ENCODE measurements at regions not wholly inside any gene's neighbourhood (a gene's known extent, or its start where the extent isn't known, plus 50 kb on each side); places are given as distances from the start of the nearest gene placed in this dataset.
"Not testable (repeated sequence)": the region's sequence is repeated elsewhere in the genome, so short reads cannot be mapped to it uniquely, and the experiment has no call there.

DNA sequence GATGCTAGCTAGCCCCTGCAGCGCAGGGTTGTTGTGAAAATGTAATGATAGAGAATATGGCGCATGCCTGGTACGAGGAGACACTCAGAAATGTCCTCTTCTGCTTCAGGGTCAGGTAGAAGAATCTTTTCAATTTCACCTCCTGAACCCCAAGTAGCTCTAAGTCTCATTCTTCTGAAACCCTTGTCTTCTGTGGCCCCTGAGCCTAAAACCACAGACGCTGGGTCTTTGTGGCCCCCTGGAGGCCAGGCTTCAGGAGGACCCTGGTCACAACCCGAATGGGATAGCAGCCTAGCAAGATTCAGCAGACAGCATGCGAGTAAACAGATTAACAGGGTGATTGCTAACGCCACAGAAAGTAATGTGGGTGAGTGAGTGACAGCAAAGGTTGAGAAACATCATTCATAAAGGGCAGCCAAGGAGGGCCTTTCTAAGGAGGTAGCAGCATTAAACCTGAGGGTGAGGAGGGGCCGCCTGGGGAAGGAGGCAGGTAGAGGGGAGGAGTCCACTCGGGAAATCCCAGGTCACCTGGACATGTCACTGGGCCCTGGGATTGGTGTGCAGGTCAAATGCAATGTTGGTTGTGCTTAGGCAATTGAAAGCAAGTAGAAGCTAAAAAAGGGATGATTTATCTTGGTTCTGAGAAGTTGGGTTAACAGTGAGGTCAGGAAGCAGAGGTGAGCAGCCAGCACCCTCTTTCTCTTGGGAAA is 82.2 kb downstream of the ARHGAP11B start:
- ATAC-seq (replicated peaks in 1 of 4); H3K27me3 Mint-ChIP-seq; H3K9me3 Mint-ChIP-seq; H3K27me3 ChIP-seq (replicated peaks in 1 of 2; ENCODE audit: control insufficient read depth in 2 of 2, extremely low read depth in 1 of 2, insufficient read depth in 2 of 2, low read length in 1 of 2); H3K27ac ChIP-seq (ENCODE audit: low read length); H3K4me3 ChIP-seq (ENCODE audit: control insufficient read depth in 1 of 2, extremely low read depth in 1 of 2, low read length in 1 of 2); DNase-seq; H3K9me3 ChIP-seq; H3K4me1 Mint-ChIP-seq; H3K4me3 Mint-ChIP-seq; CTCF ChIA-PET; H3K4me1 ChIP-seq (ENCODE audit: control insufficient read depth in 1 of 2, extremely low read depth in 1 of 2, insufficient read depth in 2 of 2, low read length in 2 of 2); H3K36me3 ChIP-seq (ENCODE audit: control insufficient read depth in 2 of 2, extremely low read depth in 1 of 2, insufficient read depth in 1 of 2, low read length in 1 of 2); POLR2A ChIA-PET; H3K36me3 Mint-ChIP-seq; H3K27ac Mint-ChIP-seq: not testable (repeated sequence)
- WGBS (ENCODE audit: insufficient coverage), result no CpG with 5 or more reads among the region's 9 CpGs

DNA sequence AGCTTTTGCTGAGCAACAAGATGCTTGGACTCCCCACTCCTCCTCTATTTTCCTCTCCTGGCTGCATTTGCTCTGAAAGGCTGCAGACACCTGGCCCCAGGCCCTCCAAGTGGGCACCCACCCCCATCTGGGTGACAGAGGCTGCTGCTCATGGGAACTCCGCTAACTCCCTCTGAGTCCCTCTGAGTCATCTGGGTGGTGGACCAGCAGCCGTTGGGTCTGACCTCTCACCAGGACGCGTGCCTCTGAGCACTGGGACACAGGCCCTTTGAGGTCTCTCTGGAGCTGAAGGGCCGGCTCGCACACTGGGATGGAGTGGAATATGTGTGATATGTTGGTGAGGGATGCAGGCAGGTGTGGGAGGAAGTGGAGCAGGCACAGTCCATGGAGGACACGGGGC is 82.9 kb downstream of the ARHGAP11B start:
- no CpG with 5 or more reads among the region's 7 CpGs for WGBS (ENCODE audit: insufficient coverage)
- POLR2A ChIA-PET; H3K4me1 Mint-ChIP-seq; DNase-seq; H3K4me3 ChIP-seq (ENCODE audit: control insufficient read depth in 1 of 2, extremely low read depth in 1 of 2, low read length in 1 of 2); ATAC-seq (replicated peaks in 1 of 4); H3K4me1 ChIP-seq (ENCODE audit: control insufficient read depth in 1 of 2, extremely low read depth in 1 of 2, insufficient read depth in 2 of 2, low read length in 2 of 2); H3K36me3 ChIP-seq (ENCODE audit: control insufficient read depth in 2 of 2, extremely low read depth in 1 of 2, insufficient read depth in 1 of 2, low read length in 1 of 2); CTCF ChIA-PET; H3K27me3 ChIP-seq (replicated peaks in 1 of 2; ENCODE audit: control insufficient read depth in 2 of 2, extremely low read depth in 1 of 2, insufficient read depth in 2 of 2, low read length in 1 of 2); H3K27ac ChIP-seq (ENCODE audit: low read length); H3K4me3 Mint-ChIP-seq; H3K27ac Mint-ChIP-seq; H3K27me3 Mint-ChIP-seq; H3K36me3 Mint-ChIP-seq; H3K9me3 ChIP-seq; H3K9me3 Mint-ChIP-seq: not testable (repeated sequence)

DNA sequence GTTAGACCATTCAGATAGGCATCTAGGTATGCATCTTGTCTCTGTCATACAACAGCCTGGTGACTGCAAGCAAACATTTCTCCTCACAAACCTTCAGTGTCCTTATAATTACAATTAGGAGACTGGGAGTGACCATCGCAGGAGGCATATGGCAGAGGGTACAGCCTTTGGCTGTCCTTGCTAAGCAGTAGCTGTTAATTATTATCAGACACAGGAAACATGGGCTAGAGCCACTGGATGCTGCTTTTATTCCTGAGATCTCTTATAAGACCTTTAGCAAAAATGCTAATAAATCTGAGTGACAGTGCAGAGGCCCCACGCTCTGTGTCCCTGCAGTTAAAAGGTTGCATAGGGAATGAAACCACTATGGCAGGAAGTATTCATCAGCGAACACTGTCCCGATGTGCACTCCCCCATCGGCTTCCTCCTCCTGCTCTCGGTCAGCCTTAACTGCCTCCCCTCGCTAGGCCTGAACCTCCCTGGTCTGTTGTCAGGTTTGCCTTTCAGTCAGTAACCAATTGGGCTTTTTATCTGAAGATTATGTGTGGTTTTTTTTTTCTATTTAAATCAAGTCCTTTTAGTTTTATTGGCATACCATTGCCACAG is 92.2 kb downstream of the ARHGAP11B start:
- H3K27ac ChIP-seq (ENCODE audit: low read length); H3K9me3 Mint-ChIP-seq; DNase-seq; H3K27me3 Mint-ChIP-seq; ATAC-seq (replicated peaks in 1 of 4); H3K27me3 ChIP-seq (replicated peaks in 1 of 2; ENCODE audit: control insufficient read depth in 2 of 2, extremely low read depth in 1 of 2, insufficient read depth in 2 of 2, low read length in 1 of 2); H3K4me3 Mint-ChIP-seq; H3K4me3 ChIP-seq (ENCODE audit: control insufficient read depth in 1 of 2, extremely low read depth in 1 of 2, low read length in 1 of 2); H3K27ac Mint-ChIP-seq; H3K9me3 ChIP-seq; POLR2A ChIA-PET; H3K4me1 ChIP-seq (ENCODE audit: control insufficient read depth in 1 of 2, extremely low read depth in 1 of 2, insufficient read depth in 2 of 2, low read length in 2 of 2); H3K36me3 ChIP-seq (ENCODE audit: control insufficient read depth in 2 of 2, extremely low read depth in 1 of 2, insufficient read depth in 1 of 2, low read length in 1 of 2); H3K4me1 Mint-ChIP-seq; CTCF ChIA-PET: not testable (repeated sequence)
- WGBS (ENCODE audit: insufficient coverage), result no CpG with 5 or more reads among the region's 7 CpGs
- H3K36me3 Mint-ChIP-seq, result peaks cover 12% of the 10 kb centered on the region

DNA sequence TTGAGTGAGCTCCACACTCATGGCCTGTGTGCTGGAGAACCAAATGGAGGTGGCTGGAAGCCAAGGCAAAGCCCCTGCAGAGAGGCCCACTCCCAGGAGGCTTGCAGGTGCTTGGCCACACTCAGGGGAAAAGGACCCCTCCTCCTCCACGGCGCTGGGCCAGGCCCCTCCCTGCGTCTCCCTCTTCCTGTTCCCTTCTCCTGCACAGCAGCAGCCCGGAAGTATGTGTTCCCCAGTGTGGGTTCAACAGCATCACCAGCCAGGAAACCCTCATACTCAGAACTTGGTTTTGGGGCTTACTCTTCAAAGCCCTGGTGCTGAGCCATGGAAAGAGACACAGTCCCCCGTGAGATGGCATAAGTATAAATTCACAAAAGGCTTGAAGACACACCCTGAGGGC is 93.4 kb downstream of the ARHGAP11B start:
- H3K36me3 Mint-ChIP-seq, result peaks cover 12% of the 10 kb centered on the region

DNA sequence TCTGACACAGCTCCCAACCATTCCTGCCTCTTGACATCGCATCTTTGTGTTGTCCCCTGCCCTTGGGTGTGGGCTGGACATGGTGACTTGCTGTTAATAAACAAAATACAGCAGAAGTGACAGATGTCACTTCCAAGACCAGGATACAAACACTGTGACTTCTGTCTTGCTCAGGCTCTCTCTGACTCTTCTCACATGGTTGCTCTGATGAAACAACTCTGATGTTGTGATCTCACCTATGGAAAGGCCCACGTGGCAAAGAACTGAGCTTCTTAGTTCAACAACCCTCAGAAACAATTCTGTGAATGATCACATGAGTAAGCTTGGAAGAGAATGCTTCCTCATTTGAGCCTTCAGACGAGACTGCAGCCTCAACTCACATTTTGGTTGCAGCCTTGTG is 94.9 kb downstream of the ARHGAP11B start:
- H3K27me3 ChIP-seq (replicated peaks in 1 of 2; ENCODE audit: control insufficient read depth in 2 of 2, extremely low read depth in 1 of 2, insufficient read depth in 2 of 2, low read length in 1 of 2); H3K36me3 ChIP-seq (ENCODE audit: control insufficient read depth in 2 of 2, extremely low read depth in 1 of 2, insufficient read depth in 1 of 2, low read length in 1 of 2); DNase-seq; ATAC-seq (replicated peaks in 1 of 4); H3K4me1 Mint-ChIP-seq; H3K27me3 Mint-ChIP-seq; H3K27ac ChIP-seq (ENCODE audit: low read length); H3K36me3 Mint-ChIP-seq; CTCF ChIA-PET; POLR2A ChIA-PET; H3K4me3 ChIP-seq (ENCODE audit: control insufficient read depth in 1 of 2, extremely low read depth in 1 of 2, low read length in 1 of 2); H3K9me3 Mint-ChIP-seq; H3K4me3 Mint-ChIP-seq; H3K9me3 ChIP-seq; H3K4me1 ChIP-seq (ENCODE audit: control insufficient read depth in 1 of 2, extremely low read depth in 1 of 2, insufficient read depth in 2 of 2, low read length in 2 of 2); H3K27ac Mint-ChIP-seq: not testable (repeated sequence)
- WGBS (ENCODE audit: insufficient coverage), result no CpG with 5 or more reads among the region's 3 CpGs

More for the DNA sequence above, 93.4 kb downstream of the ARHGAP11B start:
- H3K4me1 Mint-ChIP-seq; H3K27me3 Mint-ChIP-seq; H3K4me3 Mint-ChIP-seq; H3K27ac ChIP-seq (ENCODE audit: low read length); H3K27me3 ChIP-seq (replicated peaks in 1 of 2; ENCODE audit: control insufficient read depth in 2 of 2, extremely low read depth in 1 of 2, insufficient read depth in 2 of 2, low read length in 1 of 2); H3K4me3 ChIP-seq (ENCODE audit: control insufficient read depth in 1 of 2, extremely low read depth in 1 of 2, low read length in 1 of 2); H3K9me3 ChIP-seq; H3K27ac Mint-ChIP-seq; POLR2A ChIA-PET; H3K4me1 ChIP-seq (ENCODE audit: control insufficient read depth in 1 of 2, extremely low read depth in 1 of 2, insufficient read depth in 2 of 2, low read length in 2 of 2); DNase-seq; H3K36me3 ChIP-seq (ENCODE audit: control insufficient read depth in 2 of 2, extremely low read depth in 1 of 2, insufficient read depth in 1 of 2, low read length in 1 of 2); H3K9me3 Mint-ChIP-seq; CTCF ChIA-PET: not testable (repeated sequence)
- 75% methylated on average over 4 of the region's 5 CpGs for WGBS (ENCODE audit: insufficient coverage)
- ATAC-seq (replicated peaks in 1 of 4), result peak in 1 of 4 experiments; percentile 36

DNA sequence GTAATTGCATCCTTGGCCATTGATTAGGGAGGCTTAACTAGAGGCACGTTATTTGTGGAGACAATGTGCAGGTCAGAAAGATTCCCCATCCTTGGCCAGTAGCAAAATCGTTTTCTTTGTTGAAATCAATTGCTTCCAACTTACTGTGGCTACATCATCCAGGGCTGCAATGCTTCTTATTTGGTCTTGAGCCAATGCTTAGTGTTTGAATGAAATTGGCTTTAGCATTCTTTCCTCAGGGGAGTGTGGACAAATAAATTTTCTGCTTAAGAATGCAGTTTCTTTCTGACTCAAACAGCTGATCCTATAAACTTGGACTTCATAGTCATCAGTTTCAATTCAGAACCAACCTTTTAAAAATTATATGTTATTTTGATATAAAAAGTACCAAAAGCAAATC is 95.6 kb downstream of the ARHGAP11B start:
- H3K9me3 Mint-ChIP-seq; H3K4me3 Mint-ChIP-seq; H3K9me3 ChIP-seq; H3K4me3 ChIP-seq (ENCODE audit: control insufficient read depth in 1 of 2, extremely low read depth in 1 of 2, low read length in 1 of 2); H3K27ac ChIP-seq (ENCODE audit: low read length); H3K4me1 Mint-ChIP-seq; H3K27me3 ChIP-seq (replicated peaks in 1 of 2; ENCODE audit: control insufficient read depth in 2 of 2, extremely low read depth in 1 of 2, insufficient read depth in 2 of 2, low read length in 1 of 2); H3K27ac Mint-ChIP-seq; DNase-seq; H3K4me1 ChIP-seq (ENCODE audit: control insufficient read depth in 1 of 2, extremely low read depth in 1 of 2, insufficient read depth in 2 of 2, low read length in 2 of 2); POLR2A ChIA-PET; H3K36me3 ChIP-seq (ENCODE audit: control insufficient read depth in 2 of 2, extremely low read depth in 1 of 2, insufficient read depth in 1 of 2, low read length in 1 of 2); ATAC-seq (replicated peaks in 1 of 4); CTCF ChIA-PET; H3K27me3 Mint-ChIP-seq: not testable (repeated sequence)
- H3K36me3 Mint-ChIP-seq, result peaks cover 15% of the 10 kb centered on the region
- no CpG with 5 or more reads among the region's 2 CpGs for WGBS (ENCODE audit: insufficient coverage)

All from T-cell (primary cell).